Pulmonary artery endothelial cell (primary cell): ENCODE measurements at regions not wholly inside any gene's neighbourhood (a gene's known extent, or its start where the extent isn't known, plus 50 kb on each side); places are given as distances from the start of the nearest gene placed in this dataset.

ENCODE experiments used
- DNase-seq: peaks from one replicate; pipeline ENCODE4 v3.0.0-alpha.2; 2011; ENCODE audit warnings: low read depth, low spot score

GRCh38 chr2:49514201-49514600 lies 359.9 kb upstream of the FSHR start:
- DNase-seq: no peak

GRCh38 chr2:49490710-49491109 lies 336.4 kb upstream of the FSHR start:
- no peak for DNase-seq

- DNase-seq: no peak
These were observed 332.8 kb upstream of the FSHR start for GRCh38 chr2:49487139-49487538.

DNA sequence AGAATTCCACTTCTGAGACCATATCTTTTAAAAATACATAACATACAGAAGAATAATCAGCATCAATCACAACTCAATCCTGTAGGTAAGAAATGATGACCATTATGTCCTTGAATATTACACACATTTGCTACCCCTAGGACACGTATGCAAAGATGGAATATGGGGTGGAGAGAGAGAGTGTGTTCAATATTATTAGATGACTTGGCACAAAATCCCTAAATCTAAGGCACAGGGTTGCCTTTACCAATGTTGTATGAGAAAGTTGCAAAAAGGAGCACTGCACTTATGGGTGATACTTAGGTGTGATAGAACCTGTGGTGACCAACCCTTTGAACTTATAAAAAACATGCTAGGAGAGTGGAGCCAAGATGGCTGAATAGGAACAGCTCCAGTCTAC lies 326.2 kb upstream of the FSHR start:
- DNase-seq: no peak

- DNase-seq: no peak
These were observed 311.0 kb upstream of the FSHR start for GRCh38 chr2:49465157-49465831.

DNA sequence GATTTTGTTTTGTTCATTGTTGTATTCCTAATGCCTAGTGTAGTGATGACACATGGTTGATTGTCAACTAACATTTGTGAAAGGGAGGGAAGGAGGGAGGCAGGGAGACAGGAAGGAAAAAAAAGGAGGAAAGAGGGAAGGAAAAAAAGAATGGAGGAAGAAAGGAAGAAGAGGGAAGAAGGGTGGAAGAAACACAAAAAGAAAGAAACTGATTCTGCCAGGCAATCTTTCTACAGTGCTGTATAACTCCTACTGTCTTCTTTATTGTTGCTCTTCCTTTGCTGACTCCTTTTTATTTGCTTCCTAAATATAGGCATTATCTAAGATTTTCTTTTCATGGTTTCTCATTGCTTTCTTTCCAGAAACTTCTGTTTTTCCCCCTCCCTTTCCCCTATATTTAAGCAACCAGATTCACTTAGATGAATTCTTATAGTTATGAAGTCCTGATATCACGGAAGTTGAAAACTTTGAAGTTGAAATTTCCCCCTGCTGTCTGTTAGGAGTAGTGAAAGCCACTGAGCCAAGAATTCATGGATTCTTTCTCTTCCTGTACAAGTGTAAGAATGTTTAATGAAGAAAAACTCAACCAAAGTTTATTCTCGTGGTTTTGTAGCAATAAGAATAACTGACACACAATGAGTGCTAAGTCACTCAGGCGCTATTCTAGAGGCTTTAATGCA lies 305.1 kb upstream of the FSHR start:
- no peak for DNase-seq

GRCh38 chr2:49444005-49444404 lies 289.7 kb upstream of the FSHR start:
- DNase-seq: no peak

DNA sequence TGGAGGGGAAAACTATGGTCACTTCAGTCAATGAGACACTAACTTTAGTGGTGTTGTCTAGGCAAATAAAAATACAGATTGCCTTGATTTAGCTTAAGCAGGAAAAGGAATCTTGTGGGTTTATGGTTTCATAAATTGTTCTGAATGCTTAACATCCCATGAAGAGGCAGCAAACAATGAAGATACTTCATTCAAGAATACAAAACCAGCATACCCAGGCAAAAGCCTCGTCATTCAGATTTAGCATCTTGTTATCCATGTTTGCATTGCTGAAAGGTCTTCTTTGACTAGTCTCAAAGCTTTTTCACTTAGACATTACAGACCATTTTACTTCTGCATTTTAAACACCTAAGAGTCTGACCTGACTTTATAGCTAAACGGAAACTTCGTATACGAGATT lies 272.7 kb upstream of the FSHR start:
- DNase-seq: no peak

GRCh38 chr2:49416252-49416651 lies 261.9 kb upstream of the FSHR start:
- no peak for DNase-seq

DNA sequence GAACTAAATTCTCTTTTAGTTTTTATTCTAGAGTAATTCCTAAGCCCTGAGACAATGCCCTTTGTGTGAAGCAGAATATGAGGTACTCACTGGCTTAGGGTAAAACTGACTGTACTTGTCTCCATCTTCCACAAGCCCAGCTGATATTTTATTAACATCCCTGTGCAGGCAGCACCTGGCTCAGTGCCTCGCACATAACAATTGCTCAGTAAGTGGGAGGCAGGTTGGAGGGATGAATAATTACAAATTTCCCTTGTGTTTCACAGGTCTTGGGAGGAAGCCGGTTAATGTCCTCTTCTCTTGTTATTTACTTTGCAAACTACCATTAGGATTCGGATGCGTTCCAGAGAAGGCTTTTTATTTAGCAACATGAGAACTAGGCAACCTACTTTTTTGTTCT lies 249.8 kb upstream of the FSHR start:
- DNase-seq: no peak

DNA sequence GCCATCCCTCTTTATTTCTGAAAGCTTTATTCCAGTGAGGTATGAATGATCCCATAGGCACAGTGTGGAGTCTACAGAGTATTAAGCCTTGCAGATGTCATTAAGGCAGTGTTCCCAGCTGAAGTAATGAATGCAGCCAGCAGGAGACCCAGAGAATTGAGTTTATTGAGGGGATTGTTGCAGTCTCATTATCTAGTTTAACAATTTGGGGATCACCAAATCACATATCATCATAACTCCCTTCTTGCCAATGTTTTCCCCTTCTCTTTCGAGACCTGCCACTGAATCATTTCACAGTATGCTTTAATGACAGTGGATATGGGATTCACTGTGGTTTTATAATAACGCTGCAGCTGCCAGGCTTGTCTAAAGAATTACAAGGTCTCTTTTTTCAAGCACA lies 249.3 kb upstream of the FSHR start:
- DNase-seq: no peak

DNA sequence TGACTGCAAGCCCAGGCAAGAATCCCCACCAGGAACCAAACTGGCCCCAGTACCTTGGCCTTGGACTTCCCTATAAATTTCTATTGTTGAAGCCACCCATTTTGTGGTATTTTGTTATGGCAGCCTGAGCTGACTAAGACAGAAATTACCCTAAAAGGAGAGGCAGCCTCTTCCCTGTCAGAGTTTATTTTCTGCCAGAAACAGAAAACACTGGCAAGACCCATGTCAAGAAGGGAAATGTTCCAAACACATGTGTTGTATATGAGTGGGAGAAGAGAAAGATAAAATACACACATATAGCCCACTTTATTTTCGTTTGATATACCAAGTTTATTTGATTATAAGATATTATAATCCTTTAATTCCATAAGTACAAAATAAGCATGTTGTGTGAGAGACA lies 225.1 kb upstream of the FSHR start:
- DNase-seq: no peak

GRCh38 chr2:49371128-49371701 lies 216.9 kb upstream of the FSHR start:
- no peak for DNase-seq

- no peak for DNase-seq
These were observed 215.3 kb upstream of the FSHR start for GRCh38 chr2:49369650-49370049.

GRCh38 chr2:49369101-49369500 lies 214.8 kb upstream of the FSHR start:
- no peak for DNase-seq

GRCh38 chr2:49367003-49367402 lies 212.7 kb upstream of the FSHR start:
- no peak for DNase-seq

DNA sequence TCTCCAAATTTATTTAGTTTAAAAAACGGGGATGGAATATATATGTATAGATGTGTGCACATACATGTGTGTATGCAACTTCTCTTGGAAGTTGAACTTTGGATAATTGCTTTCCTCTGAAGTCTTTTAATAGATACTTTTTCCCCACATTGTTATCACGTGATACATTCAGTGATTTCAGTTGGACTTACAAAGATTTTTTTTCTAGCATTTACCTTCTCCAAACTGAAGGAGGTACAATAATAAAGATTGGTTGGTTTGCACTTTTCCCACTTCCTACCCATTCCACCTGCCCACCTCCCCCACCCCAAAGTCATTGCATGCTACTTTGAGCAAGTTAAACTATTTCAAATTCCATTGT lies 206.1 kb upstream of the FSHR start:
- DNase-seq: no peak

DNA sequence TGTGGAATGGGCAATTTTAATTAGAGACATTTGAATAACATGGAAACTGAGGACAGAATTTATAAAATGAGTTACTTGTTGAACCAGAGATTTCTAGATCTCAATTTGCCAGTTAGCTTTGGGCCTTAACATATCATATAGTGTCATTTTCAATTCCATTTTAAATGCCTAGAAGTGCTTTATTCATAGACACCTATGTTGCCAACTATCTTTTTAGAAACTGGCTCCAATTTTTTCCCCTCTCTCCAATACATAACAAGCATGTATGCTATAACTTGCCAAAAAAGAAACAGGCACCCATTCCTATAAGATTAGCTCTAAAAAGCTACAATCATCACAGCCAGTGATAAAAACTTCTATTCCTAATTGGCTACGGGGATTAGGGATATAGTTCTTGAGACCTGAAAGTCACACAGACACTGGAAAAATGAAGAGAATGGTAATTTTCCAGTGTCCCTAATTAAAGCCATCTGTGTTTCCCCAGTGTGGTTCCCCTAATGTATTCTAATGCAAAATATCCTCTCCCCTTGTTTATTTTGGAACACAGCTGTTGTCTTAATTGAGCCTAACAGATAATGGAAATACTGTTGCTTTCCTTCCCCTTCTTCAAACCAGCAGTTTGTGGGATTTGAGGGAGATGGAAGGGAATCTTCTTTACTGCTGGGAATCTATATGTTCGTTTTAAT lies 205.5 kb upstream of the FSHR start:
- no peak for DNase-seq

DNA sequence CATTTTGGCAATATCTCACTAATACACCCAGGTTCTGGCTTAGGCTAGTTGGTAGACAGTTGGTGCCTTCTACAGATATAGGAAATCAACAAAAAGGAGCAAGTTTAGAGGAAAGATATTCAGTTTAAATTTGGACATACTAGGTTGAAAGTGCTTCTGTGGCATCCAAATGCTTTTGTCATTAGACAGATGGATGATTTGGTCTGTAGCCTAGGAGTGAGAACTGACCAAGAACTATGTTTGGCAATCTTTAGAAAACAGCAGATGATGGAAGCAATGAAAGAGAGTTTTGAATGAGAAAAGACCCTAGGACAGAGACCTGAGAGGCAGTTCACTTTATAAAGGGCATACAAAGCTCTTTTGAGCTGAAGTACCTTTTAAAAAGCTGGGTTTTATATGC lies 201.3 kb upstream of the FSHR start:
- DNase-seq: no peak

GRCh38 chr2:49351560-49351959 lies 197.2 kb upstream of the FSHR start:
- no peak for DNase-seq

DNA sequence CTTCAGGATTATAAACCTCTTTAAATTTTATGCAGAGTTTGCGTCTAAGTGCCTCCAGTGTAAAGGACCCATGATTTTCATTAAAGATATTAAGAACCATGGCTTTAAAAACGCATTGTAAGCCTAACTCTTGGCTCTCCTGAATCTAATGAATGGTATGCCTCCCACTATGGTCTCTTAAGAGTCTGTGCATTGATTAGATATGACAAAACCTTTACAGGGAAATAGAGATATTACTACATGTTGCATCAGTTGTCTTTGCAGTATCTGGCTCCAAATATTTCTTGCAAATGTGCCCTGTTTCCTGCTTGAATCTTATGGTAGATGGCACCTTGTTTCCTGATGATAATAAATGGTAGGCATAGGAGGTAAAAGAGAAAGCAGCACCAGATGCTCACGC lies 189.3 kb upstream of the FSHR start:
- no peak for DNase-seq

- no peak for DNase-seq
These were observed 187.8 kb upstream of the FSHR start for GRCh38 chr2:49342156-49342555.

- DNase-seq: no peak
These were observed 181.2 kb upstream of the FSHR start for GRCh38 chr2:49335546-49335945.
